T-helper 2 cell treated with Interferon-gamma antibody and Interleukin-4, amounts not matched to agents 5 μg/mL and 100 μg/mL, for 36 hours (primary cell): ENCODE measurements at regions not wholly inside any gene's neighbourhood (a gene's known extent, or its start where the extent isn't known, plus 50 kb on each side); places are given as distances from the start of the nearest gene placed in this dataset.
"Not testable (repeated sequence)": the region's sequence is repeated elsewhere in the genome, so short reads cannot be mapped to it uniquely, and the experiment has no call there.

Experiments used
- DNase-seq: peaks from one replicate; pipeline ENCODE4 v3.0.0; 2021; ENCODE audit warnings: low spot score
- H3K27ac Mint-ChIP-seq: one replicate; pipeline ENCODE4 v1.8.0; 2021; ENCODE audit warnings: mild to moderate bottlenecking, mixed read lengths
- H3K27me3 Mint-ChIP-seq: one replicate; pipeline ENCODE4 v1.8.0; 2021; ENCODE audit warnings: low read depth, mixed read lengths
- H3K36me3 Mint-ChIP-seq: one replicate; pipeline ENCODE4 v1.8.0; 2021; ENCODE audit warnings: low read depth, mixed read lengths
- H3K4me1 Mint-ChIP-seq: one replicate; pipeline ENCODE4 v1.8.0; 2021; ENCODE audit warnings: low read depth, mixed read lengths
- H3K4me3 Mint-ChIP-seq: one replicate; pipeline ENCODE4 v1.8.0; 2022; ENCODE audit warnings: mild to moderate bottlenecking, moderate library complexity, mixed read lengths
- H3K9me3 Mint-ChIP-seq: one replicate; pipeline ENCODE4 v1.8.0; 2021; ENCODE audit warnings: mixed read lengths

GRCh38 chr3:82628385-82629014 lies 867.1 kb upstream of the GBE1 start:
- Mint-ChIP-seq H3K9me3 (peaks cover 29% of the 10 kb centered on the region), H3K4me3 (no peak overlapping the region), H3K27ac (no peak overlapping the region), H3K36me3 (no peaks in the 10 kb centered on the region), H3K4me1 (no peaks in the 10 kb centered on the region), H3K27me3 (no peaks in the 10 kb centered on the region)
- DNase-seq: no peak

DNA sequence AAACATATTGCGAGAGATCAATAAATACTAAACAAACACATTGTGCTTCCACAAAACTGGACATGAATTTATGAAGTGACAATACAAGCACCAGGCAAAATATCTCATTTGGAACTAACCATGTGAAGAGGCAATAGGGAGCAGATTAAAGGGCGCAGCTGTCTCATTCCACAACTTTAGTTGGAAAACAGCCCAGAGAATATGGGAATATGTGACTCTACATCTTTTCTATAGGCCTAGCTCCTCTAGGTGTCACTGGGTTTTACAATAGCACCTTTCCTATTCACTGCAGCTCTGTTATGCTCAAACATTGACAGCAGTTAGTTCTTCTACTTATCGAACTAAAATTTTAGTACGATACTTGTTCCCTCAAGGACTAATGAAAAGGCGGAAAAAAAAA lies 866.3 kb upstream of the GBE1 start:
- H3K4me1 Mint-ChIP-seq: no peaks in the 10 kb centered on the region
- H3K4me3 Mint-ChIP-seq: no peak overlapping the region
- no peaks in the 10 kb centered on the region for H3K36me3 Mint-ChIP-seq
- peaks cover 32% of the 10 kb centered on the region for H3K9me3 Mint-ChIP-seq
- DNase-seq: no peak
- H3K27ac Mint-ChIP-seq: no peak overlapping the region
- no peaks in the 10 kb centered on the region for H3K27me3 Mint-ChIP-seq

DNA sequence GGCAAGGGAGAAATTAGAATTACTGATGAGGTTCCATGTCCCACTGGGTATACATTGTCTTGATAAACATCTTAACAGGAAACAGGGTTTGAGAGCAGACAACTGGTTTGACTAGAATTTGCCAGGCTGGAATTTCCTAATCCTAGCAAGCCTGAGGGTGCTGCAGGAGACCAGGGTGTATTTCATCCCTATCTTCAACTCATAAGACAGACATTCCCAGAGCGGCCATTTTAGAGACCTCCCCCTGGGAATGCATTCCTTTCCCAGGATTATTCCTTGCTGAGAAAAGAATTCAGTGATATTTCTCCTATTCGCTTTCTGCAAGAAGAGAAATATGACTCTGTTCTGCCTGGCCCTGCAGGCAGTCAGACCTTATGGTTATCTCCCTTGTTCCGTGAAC lies 859.3 kb upstream of the GBE1 start:
- DNase-seq, H3K27ac Mint-ChIP-seq, H3K27me3 Mint-ChIP-seq, H3K36me3 Mint-ChIP-seq, H3K4me3 Mint-ChIP-seq, H3K4me1 Mint-ChIP-seq: not testable (repeated sequence)
- H3K9me3 Mint-ChIP-seq: peaks cover 26% of the 10 kb centered on the region

DNA sequence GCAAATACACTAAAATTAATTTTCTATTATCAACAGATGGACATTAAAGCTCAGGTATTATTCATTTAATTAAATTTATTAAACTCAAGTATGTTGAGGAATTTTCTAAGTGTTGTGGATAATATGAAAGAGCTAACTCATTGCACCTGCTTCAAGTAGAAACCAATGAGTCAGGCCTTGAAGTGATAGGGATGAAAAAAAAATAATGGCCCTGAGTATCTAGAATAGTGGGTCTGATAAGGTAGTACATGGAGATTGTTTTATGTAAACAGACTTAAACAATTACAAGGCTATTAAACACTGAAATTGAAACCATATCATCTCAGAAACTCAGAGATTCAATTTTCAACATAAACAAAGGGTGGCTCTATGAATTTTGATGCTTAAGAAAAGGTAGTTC lies 857.1 kb upstream of the GBE1 start:
- Mint-ChIP-seq H3K27me3 (no peaks in the 10 kb centered on the region), H3K36me3 (no peaks in the 10 kb centered on the region), H3K4me1 (no peaks in the 10 kb centered on the region), H3K27ac (no peak overlapping the region), H3K9me3 (peaks cover 27% of the 10 kb centered on the region), H3K4me3 (no peak overlapping the region)
- no peak for DNase-seq

GRCh38 chr3:82610236-82610635 lies 848.8 kb upstream of the GBE1 start:
- H3K4me1 Mint-ChIP-seq: no peaks in the 10 kb centered on the region
- no peak overlapping the region for H3K27ac Mint-ChIP-seq
- no peaks in the 10 kb centered on the region for H3K27me3 Mint-ChIP-seq
- H3K4me3 Mint-ChIP-seq: no peak overlapping the region
- no peak for DNase-seq
- peaks cover 30% of the 10 kb centered on the region for H3K9me3 Mint-ChIP-seq
- no peaks in the 10 kb centered on the region for H3K36me3 Mint-ChIP-seq

- no peak for DNase-seq
- no peak overlapping the region for H3K4me3 Mint-ChIP-seq
- peaks cover 35% of the 10 kb centered on the region for H3K9me3 Mint-ChIP-seq
- no peaks in the 10 kb centered on the region for H3K36me3 Mint-ChIP-seq
- no peak overlapping the region for H3K27ac Mint-ChIP-seq
- no peaks in the 10 kb centered on the region for H3K4me1 Mint-ChIP-seq
- no peaks in the 10 kb centered on the region for H3K27me3 Mint-ChIP-seq
Observed at GRCh38 chr3:82607391-82607790, 845.9 kb upstream of the GBE1 start.

DNA sequence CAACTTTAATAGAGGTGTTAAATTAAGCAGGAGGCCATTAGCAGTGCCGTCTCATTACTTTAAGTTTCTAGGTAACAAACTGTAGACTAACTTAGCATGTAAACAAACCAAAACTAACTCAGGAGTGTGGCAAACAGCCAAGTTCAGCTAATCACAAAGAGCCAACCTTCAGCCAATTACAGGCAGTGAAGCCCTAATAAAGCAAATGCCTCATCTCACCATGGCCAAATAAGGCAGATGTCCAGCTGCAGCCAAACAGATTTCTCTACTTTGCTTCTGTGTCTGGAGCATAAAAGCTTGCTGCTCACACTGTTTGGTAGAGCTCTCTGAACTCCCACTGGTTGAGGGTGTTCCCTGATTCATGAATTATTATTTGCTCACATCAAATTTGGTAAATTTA lies 835.4 kb upstream of the GBE1 start:
- no peak for DNase-seq
- no peak overlapping the region for H3K27ac Mint-ChIP-seq
- H3K27me3 Mint-ChIP-seq: no peaks in the 10 kb centered on the region
- H3K9me3 Mint-ChIP-seq: peaks cover 39% of the 10 kb centered on the region
- no peak overlapping the region for H3K4me3 Mint-ChIP-seq
- no peaks in the 10 kb centered on the region for H3K36me3 Mint-ChIP-seq
- H3K4me1 Mint-ChIP-seq: no peaks in the 10 kb centered on the region

GRCh38 chr3:82595530-82595929 lies 834.1 kb upstream of the GBE1 start:
- no peak for DNase-seq
- H3K36me3 Mint-ChIP-seq: no peaks in the 10 kb centered on the region
- H3K9me3 Mint-ChIP-seq: peaks cover 38% of the 10 kb centered on the region
- no peak overlapping the region for H3K27ac Mint-ChIP-seq
- no peak overlapping the region for H3K4me3 Mint-ChIP-seq
- H3K27me3 Mint-ChIP-seq: no peaks in the 10 kb centered on the region
- no peaks in the 10 kb centered on the region for H3K4me1 Mint-ChIP-seq

DNA sequence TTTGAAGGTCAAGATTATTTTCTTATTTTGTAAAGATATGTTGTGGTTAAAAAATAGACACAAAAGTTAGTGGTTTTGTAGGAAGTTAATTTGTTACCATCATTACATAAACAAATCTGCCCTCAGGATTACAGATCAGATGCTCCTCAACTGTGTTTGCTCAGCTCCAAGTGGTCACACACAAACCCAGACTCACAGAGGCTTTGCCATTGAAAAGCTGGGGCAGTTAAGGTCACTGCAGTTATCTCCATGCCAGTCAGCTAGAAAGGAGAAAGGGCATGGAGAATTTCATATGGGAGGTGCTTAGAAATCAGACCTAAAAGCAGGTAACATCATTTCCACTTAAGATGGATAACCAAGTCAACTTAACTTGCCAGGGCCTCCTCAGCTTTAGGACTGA lies 825.7 kb upstream of the GBE1 start:
- H3K9me3 Mint-ChIP-seq: peaks cover 5% of the 10 kb centered on the region
- no peaks in the 10 kb centered on the region for H3K27me3 Mint-ChIP-seq
- H3K27ac Mint-ChIP-seq: no peak overlapping the region
- no peak for DNase-seq
- H3K4me3 Mint-ChIP-seq: no peak overlapping the region
- H3K4me1 Mint-ChIP-seq: no peaks in the 10 kb centered on the region
- no peaks in the 10 kb centered on the region for H3K36me3 Mint-ChIP-seq

GRCh38 chr3:82586414-82586813 lies 825.0 kb upstream of the GBE1 start:
- H3K9me3 Mint-ChIP-seq: no peaks in the 10 kb centered on the region
- H3K27me3 Mint-ChIP-seq: no peaks in the 10 kb centered on the region
- no peaks in the 10 kb centered on the region for H3K36me3 Mint-ChIP-seq
- H3K27ac Mint-ChIP-seq: no peak overlapping the region
- DNase-seq: no peak
- no peaks in the 10 kb centered on the region for H3K4me1 Mint-ChIP-seq
- no peak overlapping the region for H3K4me3 Mint-ChIP-seq

DNA sequence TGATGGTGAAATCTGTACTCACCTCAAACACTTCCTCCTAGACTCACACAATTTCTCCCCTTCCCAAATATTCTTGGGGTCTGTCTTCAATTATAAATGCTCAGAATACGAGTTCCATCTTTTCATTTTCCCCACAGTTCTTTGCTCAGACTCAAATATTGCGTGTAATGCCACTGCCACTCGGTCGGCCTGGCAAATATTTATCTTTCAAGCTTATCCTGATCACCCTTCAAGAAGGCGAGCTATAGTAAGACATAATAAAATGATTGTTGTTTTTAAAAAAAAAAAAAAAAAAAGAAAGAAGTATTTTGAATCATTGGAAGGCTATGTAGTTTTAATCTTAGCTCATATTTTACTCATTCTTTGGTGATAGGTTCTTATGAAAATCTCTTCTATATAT lies 824.6 kb upstream of the GBE1 start:
- not testable (repeated sequence) for H3K36me3 Mint-ChIP-seq, H3K9me3 Mint-ChIP-seq, H3K4me1 Mint-ChIP-seq, H3K4me3 Mint-ChIP-seq, H3K27ac Mint-ChIP-seq, DNase-seq, H3K27me3 Mint-ChIP-seq

GRCh38 chr3:82585591-82585990 lies 824.1 kb upstream of the GBE1 start:
- not testable (repeated sequence) for H3K4me3 Mint-ChIP-seq, DNase-seq, H3K27me3 Mint-ChIP-seq, H3K36me3 Mint-ChIP-seq, H3K9me3 Mint-ChIP-seq, H3K4me1 Mint-ChIP-seq, H3K27ac Mint-ChIP-seq

DNA sequence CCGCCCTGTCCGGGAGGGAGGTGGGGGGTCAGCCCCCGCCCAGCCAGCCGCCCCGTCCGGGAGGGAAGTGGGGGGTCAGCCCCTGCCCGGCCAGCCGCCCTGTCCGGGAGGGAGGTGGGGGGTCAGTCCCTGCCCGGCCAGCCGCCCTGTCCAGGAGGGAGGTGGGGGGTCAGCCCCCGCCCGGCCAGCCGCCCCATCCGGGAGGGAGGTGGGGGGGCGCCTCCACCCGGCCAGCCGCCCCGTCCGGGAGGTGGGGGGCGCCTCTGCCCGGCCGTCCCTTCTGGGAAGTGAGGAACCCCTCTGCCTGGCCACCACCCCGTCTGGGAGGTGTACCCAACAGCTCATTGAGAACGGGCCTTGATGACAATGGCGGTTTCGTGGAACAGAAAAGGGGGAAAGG lies 823.4 kb upstream of the GBE1 start:
- H3K27ac Mint-ChIP-seq, H3K27me3 Mint-ChIP-seq, DNase-seq, H3K4me1 Mint-ChIP-seq, H3K36me3 Mint-ChIP-seq, H3K9me3 Mint-ChIP-seq, H3K4me3 Mint-ChIP-seq: not testable (repeated sequence)

DNA sequence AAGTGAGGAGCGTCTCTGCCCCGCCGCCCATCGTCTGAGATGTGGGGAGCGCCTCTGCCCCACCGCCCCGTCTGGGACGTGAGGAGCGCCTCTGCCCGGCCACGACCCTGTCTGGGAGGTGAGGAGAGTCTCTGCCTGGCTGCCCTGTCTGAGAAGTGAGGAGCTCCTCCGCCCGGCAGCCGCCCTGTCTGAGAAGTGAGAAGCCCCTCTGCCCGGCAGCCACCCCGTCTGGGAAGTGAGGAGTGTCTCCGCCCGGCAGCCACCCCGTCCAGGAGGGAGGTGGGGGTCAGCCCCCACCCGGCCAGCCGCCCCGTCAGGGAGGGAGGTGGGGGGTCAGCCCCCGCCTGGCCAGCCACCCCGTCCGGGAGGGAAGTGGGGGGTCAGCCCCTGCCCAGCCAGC lies 823.0 kb upstream of the GBE1 start:
- not testable (repeated sequence) for H3K36me3 Mint-ChIP-seq, H3K27me3 Mint-ChIP-seq, H3K9me3 Mint-ChIP-seq, H3K27ac Mint-ChIP-seq, H3K4me1 Mint-ChIP-seq, H3K4me3 Mint-ChIP-seq, DNase-seq

DNA sequence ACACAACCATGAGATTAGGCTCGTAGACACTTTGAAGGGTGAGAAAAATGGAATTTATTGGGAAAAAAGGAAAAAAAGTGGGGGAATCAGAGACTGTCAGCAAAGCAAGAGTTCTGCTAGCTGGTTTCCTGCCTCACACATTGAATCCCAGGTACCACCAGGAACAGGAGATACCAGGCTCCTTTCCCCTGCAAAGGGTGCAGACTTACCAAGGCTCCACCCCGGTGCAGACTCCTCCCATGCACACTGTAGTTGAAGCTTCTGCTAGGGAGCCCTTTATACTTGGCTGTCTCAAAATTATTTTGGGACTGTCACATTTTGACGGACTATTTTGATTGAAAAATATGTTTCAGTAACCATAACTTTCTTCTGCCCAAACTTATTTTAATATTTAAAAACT lies 819.9 kb upstream of the GBE1 start:
- Mint-ChIP-seq H3K4me3 (no peak overlapping the region), H3K4me1 (no peaks in the 10 kb centered on the region), H3K27me3 (no peaks in the 10 kb centered on the region), H3K27ac (no peak overlapping the region), H3K36me3 (no peaks in the 10 kb centered on the region), H3K9me3 (no peaks in the 10 kb centered on the region)
- no peak for DNase-seq
